A549 (cell line): ENCODE measurements at regions not wholly inside any gene's neighbourhood (a gene's known extent, or its start where the extent isn't known, plus 50 kb on each side); places are given as distances from the start of the nearest gene placed in this dataset.

Experiments
- ATAC-seq, 2 experiments: fragments of 200-7000 bp in 1 of 2; fragments of >200 bp in 1 of 2; cut with Nextera tagmentation in 1 of 2; cut with Tn5 transposase in 1 of 2; 3 replicates each; pipeline versions ENCODE4 v1.8.0 to v1.9.1; 2018 to 2020; ENCODE audit warnings: mild to moderate bottlenecking in 1 of 2, moderate library complexity in 1 of 2
- CTCF ChIA-PET: fragments of 300-600 bp; sonication (Branson Sonifier 250); formaldehyde crosslinking; extraction: SDS; loops from one replicate; lab custom pipeline; 2021; ENCODE audit warnings: antibody characterized with exemption, inconsistent platforms; lab: Yijun Ruan, JAX
- POLR2A ChIA-PET: fragments of 350-600 bp; formaldehyde crosslinking; extraction: SDS; loops from one replicate; lab custom pipeline; 2021; ENCODE audit warnings: antibody characterized with exemption, inconsistent platforms; lab: Yijun Ruan, JAX
- DNase-seq, 2 experiments: peaks; one replicate each; pipeline versions ENCODE4 v3.0.0 to v3.0.0-alpha.2; 2011 to 2016; ENCODE audit warnings: low read depth in 1 of 2, low spot score in 1 of 2
- FAIRE-seq: peaks from 2 replicates; lab custom pipeline; 2011; peaks lifted over from hg19 to GRCh38; lab: Jason Lieb, UNC
- H3K27ac ChIP-seq, 2 experiments: fragments of >200 bp; sonication (Bioruptor Twin); formaldehyde crosslinking; 3 replicates each; pipeline ENCODE4 v1.5.1; 2016 to 2017
- H3K4me1 ChIP-seq: fragments of >200 bp; sonication (Bioruptor Twin); formaldehyde crosslinking; 3 replicates; pipeline ENCODE4 v1.6.1; 2016
- H3K4me2 ChIP-seq: fragments of >200 bp; sonication (Bioruptor Twin); formaldehyde crosslinking; 3 replicates; pipeline ENCODE4 v1.6.1; 2016
- H3K4me3 ChIP-seq: fragments of >200 bp; sonication (Bioruptor Twin); formaldehyde crosslinking; 3 replicates; pipeline ENCODE4 v1.5.1; 2016
- H3K9me3 ChIP-seq: fragments of >200 bp; sonication (Bioruptor Twin); formaldehyde crosslinking; 3 replicates; pipeline ENCODE4 v1.6.1; 2016
- CBX8 ChIP-seq: fragments of 200-600 bp; sonication (generic); IDR thresholded peaks from 2 replicates; pipeline ENCODE4 v1.6.1; 2016
- CHD4 ChIP-seq: fragments of 200-600 bp; sonication (generic); IDR thresholded peaks from 2 replicates; pipeline ENCODE4 v1.6.1; 2016; ENCODE audit warnings: antibody characterized with exemption, mild to moderate bottlenecking, borderline replicate concordance
- EHMT2 ChIP-seq: fragments of 200-600 bp; sonication (generic); IDR thresholded peaks from 2 replicates; pipeline ENCODE4 v1.6.1; 2016; ENCODE audit warnings: antibody characterized with exemption, low read depth, mild to moderate bottlenecking, moderate library complexity
- ELK1 ChIP-seq: fragments of 150-350 bp; IDR thresholded peaks from 2 replicates; pipeline ENCODE4 v1.6.1; 2014; ENCODE audit warnings: low read depth, mild to moderate bottlenecking, low read length
- EP300 ChIP-seq, 2 experiments: fragments of >200 bp; sonication (Bioruptor Twin); formaldehyde crosslinking; IDR thresholded peaks; 2 replicates in 1 of 2; 3 replicates in 1 of 2; pipeline ENCODE4 v1.6.1; 2016 to 2017
- ESRRA ChIP-seq: fragments of 150-350 bp; IDR thresholded peaks from 2 replicates; pipeline ENCODE4 v1.6.1; 2014; ENCODE audit warnings: mild to moderate bottlenecking, low read length, borderline replicate concordance
- FOXS1 ChIP-seq: fragments of 250-450 bp; sonication (Bioruptor Pico); IDR thresholded peaks from 2 replicates; pipeline ENCODE4 v1.5.0; 2020; ENCODE audit warnings: mild to moderate bottlenecking, moderate library complexity
- GATA3 ChIP-seq: IDR thresholded peaks from 2 replicates; pipeline ENCODE4 v1.6.1; 2012; ENCODE audit warnings: borderline replicate concordance
- HEYL ChIP-seq: fragments of 250-450 bp; sonication (Bioruptor Pico); IDR thresholded peaks from 2 replicates; pipeline ENCODE4 v1.8.0; 2021; ENCODE audit warnings: mild to moderate bottlenecking, moderate library complexity
- HOXB13 ChIP-seq: fragments of 250-450 bp; sonication (Bioruptor Pico); IDR thresholded peaks from 2 replicates; pipeline ENCODE4 v1.5.0; 2020; ENCODE audit warnings: low read depth, mild to moderate bottlenecking, moderate library complexity
- HOXB5 ChIP-seq: fragments of 250-450 bp; sonication (Bioruptor Pico); IDR thresholded peaks from 2 replicates; pipeline ENCODE4 v1.5.0; 2020; ENCODE audit warnings: mild to moderate bottlenecking, moderate library complexity
- JUN ChIP-seq, 2 experiments: fragments of >200 bp; sonication (Bioruptor Twin); formaldehyde crosslinking; IDR thresholded peaks; 2 replicates in 1 of 2; 3 replicates in 1 of 2; pipeline ENCODE4 v1.6.1; 2016 to 2017
- KDM1A ChIP-seq: fragments of 200-600 bp; sonication (generic); IDR thresholded peaks from 2 replicates; pipeline ENCODE4 v1.6.1; 2016; ENCODE audit warnings: low read depth, mild to moderate bottlenecking
- KDM5A ChIP-seq: fragments of 200-600 bp; sonication (generic); IDR thresholded peaks from 2 replicates; pipeline ENCODE4 v1.6.1; 2016; ENCODE audit warnings: antibody characterized with exemption, mild to moderate bottlenecking
- MAFK ChIP-seq: fragments of 450-650 bp; IDR thresholded peaks from 2 replicates; pipeline ENCODE4 v1.6.1; 2014; ENCODE audit not compliant: partially characterized antibody
- PBX3 ChIP-seq: IDR thresholded peaks from 2 replicates; pipeline ENCODE4 v1.6.1; 2012
- POLR2AphosphoS2 ChIP-seq: conservative IDR thresholded peaks from 2 replicates; pipeline ENCODE4 v1.6.1; 2012; ENCODE audit warnings: low read length, improper control_type of control experiment, inconsistent platforms
- RARB ChIP-seq: fragments of 250-450 bp; sonication (Bioruptor Pico); IDR thresholded peaks from 2 replicates; pipeline ENCODE4 v1.8.0; 2021; ENCODE audit warnings: mild to moderate bottlenecking, moderate library complexity
- RCOR1 ChIP-seq: fragments of 150-350 bp; IDR thresholded peaks from 2 replicates; pipeline ENCODE4 v1.6.1; 2014; ENCODE audit warnings: antibody characterized with exemption, low read length, low read depth
- RNF2 ChIP-seq: fragments of 200-600 bp; sonication (generic); IDR thresholded peaks from 2 replicates; pipeline ENCODE4 v1.6.1; 2016; ENCODE audit warnings: low read depth, mild to moderate bottlenecking, antibody characterized with exemption, moderate library complexity, borderline replicate concordance
- TP53 ChIP-seq: fragments of 250-450 bp; sonication (Bioruptor Pico); IDR thresholded peaks from 2 replicates; pipeline ENCODE4 v1.5.0; 2021; ENCODE audit warnings: mild to moderate bottlenecking, moderate library complexity
- ZC3H11A ChIP-seq: fragments of 450-650 bp; IDR thresholded peaks from 2 replicates; pipeline ENCODE4 v1.6.1; 2014; ENCODE audit warnings: antibody characterized with exemption, mild to moderate bottlenecking
- WGBS: methylation state at CpG from one replicate; pipeline ENCODE4 v1.1.6; 2017; ENCODE audit errors: missing lambda C conversion rate; 5-methylcytosine and 5-hydroxymethylcytosine counted together

DNA sequence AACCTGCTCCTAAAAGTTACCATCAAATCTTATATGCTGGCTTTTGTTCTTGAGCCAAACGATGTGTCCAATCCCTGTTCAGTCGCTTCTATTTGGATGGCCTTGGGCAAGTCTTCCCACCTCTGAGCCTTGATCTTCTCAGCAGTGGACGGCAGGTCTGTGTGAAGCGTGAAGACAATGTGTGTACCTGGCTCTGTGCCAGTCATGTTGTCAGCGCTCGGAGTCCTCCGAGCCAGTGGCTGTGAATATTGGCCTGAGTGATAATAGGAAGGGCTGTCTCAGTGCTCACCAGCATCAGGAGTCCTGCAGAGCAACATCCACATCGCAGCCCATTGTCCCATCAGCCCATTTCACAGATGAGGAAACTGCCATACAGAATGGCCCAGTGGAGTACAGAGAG, 219.0 kb downstream of the CDC5L start:
- no peak overlapping the region for H3K4me2 ChIP-seq
- no peak overlapping the region for H3K4me3 ChIP-seq
- ChIA-PET POLR2A (no interaction called here), CTCF (interaction anchor here (1.0 kb wide), 1 partner anchor 49 kb away, joined by 3 read pairs; no protein-coding TSS in a partner anchor)
- TF ChIP-seq EP300 (IDR thresholded peaks at IDR 0.05) (no peak), CHD4 (no peak)
- DNase-seq (no peak), FAIRE-seq (no peak), ATAC-seq (no peak)
- H3K27ac ChIP-seq = no peak overlapping the region
- WGBS = 42% methylated on average over 7 of the region's 8 CpGs
- no peaks in the 10 kb centered on the region for H3K9me3 ChIP-seq
- no peaks in the 10 kb centered on the region for H3K4me1 ChIP-seq

DNA sequence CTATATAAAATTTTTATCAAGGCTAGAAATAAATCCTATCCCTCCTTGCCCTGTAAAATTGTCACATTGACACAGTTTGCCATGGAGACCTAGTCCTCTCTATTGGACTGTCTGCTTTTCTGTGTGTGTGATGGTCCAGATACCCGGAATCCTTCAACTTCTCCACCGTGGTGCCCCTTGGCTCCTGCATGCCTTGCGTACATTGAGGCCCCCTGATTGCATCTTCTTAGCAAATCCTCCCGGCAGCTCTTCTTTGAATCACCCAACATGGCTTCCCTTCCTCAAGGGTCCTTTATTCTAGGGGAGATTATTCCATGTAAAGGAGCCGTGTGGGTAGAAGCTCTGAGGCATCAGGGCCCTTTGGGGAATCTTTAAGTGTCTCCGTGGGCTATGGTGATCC, 219.5 kb downstream of the CDC5L start:
- Histone ChIP-seq H3K4me1 (no peaks in the 10 kb centered on the region), H3K4me3 (no peak overlapping the region), H3K4me2 (no peak overlapping the region), H3K27ac (no peak overlapping the region), H3K9me3 (no peaks in the 10 kb centered on the region)
- FAIRE-seq (no peak), ATAC-seq (no peak), DNase-seq (no peak)
- TF ChIP-seq PBX3 (no peak), HOXB5 (CRISPR knock-in tag) (no peak), TP53 (CRISPR knock-in tag) (no peak), HOXB13 (CRISPR knock-in tag) (no peak), JUN (IDR thresholded peaks at IDR 0.05) (no peak), FOXS1 (CRISPR knock-in tag) (no peak), HEYL (no peak)
- 54% methylated on average over 6 of the region's 6 CpGs for WGBS
- CTCF ChIA-PET = interaction anchor here (1.0 kb wide), 1 partner anchor 49 kb away, joined by 3 read pairs; no protein-coding TSS in a partner anchor
- POLR2A ChIA-PET = no interaction called here

DNA sequence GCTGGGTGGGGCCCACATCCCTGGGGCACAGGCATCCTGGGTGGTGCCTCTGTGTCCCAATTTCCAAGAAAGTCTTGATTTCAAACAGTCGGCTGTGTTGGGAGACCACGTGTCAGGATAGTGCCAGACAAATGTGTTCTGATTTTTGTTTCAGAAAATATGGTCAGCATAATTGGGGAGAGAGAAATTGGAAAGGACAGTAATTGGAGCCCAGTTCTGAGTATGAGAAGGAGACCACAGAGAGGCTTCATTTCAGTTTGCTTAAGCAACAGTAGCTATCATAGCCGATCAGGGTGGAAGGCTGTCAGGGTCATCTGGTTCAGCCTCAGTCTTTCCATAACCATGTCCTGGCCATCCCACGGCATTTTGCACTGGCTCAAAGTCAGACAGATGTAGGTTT, 220.7 kb downstream of the CDC5L start:
- ChIA-PET POLR2A (no interaction called here), CTCF (no interaction called here)
- no peak overlapping the region for H3K4me2 ChIP-seq
- no peaks in the 10 kb centered on the region for H3K9me3 ChIP-seq
- no peaks in the 10 kb centered on the region for H3K4me1 ChIP-seq
- TF ChIP-seq TP53 (CRISPR knock-in tag) = no peak
- TF ChIP-seq KDM5A = no peak
- TF ChIP-seq KDM1A = no peak
- no peak for TF ChIP-seq POLR2AphosphoS2
- no peak for TF ChIP-seq RARB (CRISPR knock-in tag)
- no peak for TF ChIP-seq ELK1
- TF ChIP-seq GATA3 = no peak
- TF ChIP-seq RCOR1 = no peak
- TF ChIP-seq CBX8 = no peak
- TF ChIP-seq ZC3H11A = no peak
- TF ChIP-seq RNF2 = no peak
- no peak for TF ChIP-seq HOXB13 (CRISPR knock-in tag)
- TF ChIP-seq ESRRA = no peak
- 34% methylated on average over 4 of the region's 4 CpGs for whole genome bisulfite sequencing
- DNase-seq (no peak), FAIRE-seq (no peak), ATAC-seq (no peak)
- no peak overlapping the region for H3K4me3 ChIP-seq
- no peak overlapping the region for H3K27ac ChIP-seq

DNA sequence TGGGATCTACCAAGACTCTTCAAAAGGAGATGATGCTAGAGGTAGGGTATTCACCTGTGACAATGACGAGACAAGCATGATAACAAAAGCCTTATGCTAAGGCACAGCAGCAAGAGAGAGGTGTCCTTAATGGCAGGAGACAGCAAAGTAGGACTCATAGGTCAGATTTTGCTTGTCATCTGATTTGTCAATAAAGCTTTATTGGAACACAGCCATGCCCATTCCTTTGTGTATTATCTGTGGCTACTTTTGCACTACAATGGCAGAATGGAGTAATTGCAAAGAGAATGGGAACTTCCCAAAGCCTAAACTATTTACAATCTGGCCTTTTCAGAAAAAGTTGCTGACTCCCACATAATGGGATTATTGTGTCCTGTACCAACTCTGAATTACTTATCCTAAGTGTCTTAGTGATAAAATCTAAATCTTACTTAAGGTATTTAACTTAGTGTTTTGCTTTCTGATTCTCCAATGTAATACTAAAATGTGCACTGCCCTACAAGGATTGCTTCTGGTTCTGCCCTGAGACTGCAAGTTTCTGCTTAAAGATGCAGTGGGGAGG, 221.6 kb downstream of the CDC5L start:
- Histone ChIP-seq H3K4me3 (no peak overlapping the region), H3K9me3 (no peaks in the 10 kb centered on the region), H3K4me1 (no peaks in the 10 kb centered on the region), H3K27ac (no peak overlapping the region), H3K4me2 (no peak overlapping the region)
- ATAC-seq (no peak), FAIRE-seq (no peak), DNase-seq (no peak)
- POLR2A ChIA-PET = no interaction called here
- 20% methylated on average over 1 of the region's 1 CpG for WGBS
- CTCF ChIA-PET = no interaction called here
- TF ChIP-seq MAFK (peak; percentile 8), EHMT2 (no peak)
